Caco-2 (cell line): ENCODE measurements at regions not wholly inside any gene's neighbourhood (a gene's known extent, or its start where the extent isn't known, plus 50 kb on each side); places are given as distances from the start of the nearest gene placed in this dataset.

Source experiments
- BruUV-seq: library from RNA; stranded (reverse); fragments of 400-500 nt; replicated peaks from 2 replicates; lab custom pipeline; 2021; lab: Mats Ljungman, UMichigan
- CTCF ChIA-PET: fragments of 300-600 bp; sonication (Branson Sonifier 250); formaldehyde crosslinking; loops from one replicate; lab custom pipeline; 2022; ENCODE audit warnings: antibody characterized with exemption; lab: Charles Lee
- POLR2A ChIA-PET: fragments of 300-600 bp; sonication (Branson Sonifier 250); formaldehyde crosslinking; loops from one replicate; lab custom pipeline; 2022; ENCODE audit warnings: antibody characterized with exemption; lab: Charles Lee
- DNase-seq, 2 experiments: peaks; one replicate each; pipeline versions ENCODE4 v3.0.0 to v3.0.0-alpha.2; 2020 to 2022
- H3K27me3 ChIP-seq: replicated peaks from 2 replicates; pipeline ENCODE4 v1.6.0; 2011; ENCODE audit warnings: low read length; ENCODE audit not compliant: control insufficient read depth, insufficient read depth
- H3K36me3 ChIP-seq: 2 replicates; pipeline ENCODE4 v1.5.1; 2011; ENCODE audit warnings: low read length; ENCODE audit not compliant: control insufficient read depth, insufficient read depth
- H3K4me1 ChIP-seq: fragments of 250-450 bp; sonication (Bioruptor Pico); 2 replicates; pipeline ENCODE4 v1.5.1; 2020; ENCODE audit warnings: mild to moderate bottlenecking
- H3K4me3 ChIP-seq: 2 replicates; pipeline ENCODE4 v1.5.1; 2011; ENCODE audit warnings: low read depth, mild to moderate bottlenecking, control low read depth, low read length
- H3K9me3 ChIP-seq: fragments of 250-450 bp; sonication (Bioruptor Pico); 2 replicates; pipeline ENCODE4 v1.5.1; 2020; ENCODE audit warnings: mild to moderate bottlenecking, moderate library complexity
- H3K27ac Mint-ChIP-seq: one replicate; pipeline ENCODE4 v1.8.0; 2022; ENCODE audit warnings: mixed read lengths; ENCODE audit not compliant: unreplicated experiment
- H3K27me3 Mint-ChIP-seq: one replicate; pipeline ENCODE4 v1.8.0; 2022; ENCODE audit warnings: mixed read lengths; ENCODE audit not compliant: insufficient read depth, unreplicated experiment
- H3K36me3 Mint-ChIP-seq: one replicate; pipeline ENCODE4 v1.8.0; 2022; ENCODE audit warnings: mild to moderate bottlenecking, mixed read lengths; ENCODE audit not compliant: insufficient read depth, unreplicated experiment
- H3K4me1 Mint-ChIP-seq: one replicate; pipeline ENCODE4 v1.8.0; 2022; ENCODE audit warnings: low read depth, mixed read lengths; ENCODE audit not compliant: unreplicated experiment
- H3K4me3 Mint-ChIP-seq: one replicate; pipeline ENCODE4 v1.8.0; 2022; ENCODE audit warnings: mild to moderate bottlenecking, moderate library complexity, mixed read lengths; ENCODE audit not compliant: unreplicated experiment
- H3K9me3 Mint-ChIP-seq: one replicate; pipeline ENCODE4 v1.8.0; 2022; ENCODE audit warnings: mixed read lengths; ENCODE audit not compliant: unreplicated experiment
- intact Hi-C: fragments of 100-400 bp; cut with micrococcal nuclease; formaldehyde crosslinking; loops from one replicate; pipeline ENCODE4 v1.10.0; 2022; ENCODE audit not compliant: unreplicated experiment
- TF ChIP-seq, protein P1 (sequence below), 2 experiments: fragments of 200-600 bp in 1 of 2; IDR thresholded peaks; 1 replicate in 1 of 2; 2 replicates in 1 of 2; pipeline versions ENCODE4 v1.5.1 to v1.8.0; 2011 to 2022; ENCODE audit warnings: antibody characterized with exemption in 1 of 2, control low read depth in 1 of 2, inconsistent platforms in 1 of 2, low read depth in 1 of 2, low read length in 1 of 2, mild to moderate bottlenecking in 1 of 2, moderate library complexity in 1 of 2; ENCODE audit not compliant: insufficient read depth in 1 of 2, severe bottlenecking in 1 of 2, unreplicated experiment in 1 of 2

DNA sequence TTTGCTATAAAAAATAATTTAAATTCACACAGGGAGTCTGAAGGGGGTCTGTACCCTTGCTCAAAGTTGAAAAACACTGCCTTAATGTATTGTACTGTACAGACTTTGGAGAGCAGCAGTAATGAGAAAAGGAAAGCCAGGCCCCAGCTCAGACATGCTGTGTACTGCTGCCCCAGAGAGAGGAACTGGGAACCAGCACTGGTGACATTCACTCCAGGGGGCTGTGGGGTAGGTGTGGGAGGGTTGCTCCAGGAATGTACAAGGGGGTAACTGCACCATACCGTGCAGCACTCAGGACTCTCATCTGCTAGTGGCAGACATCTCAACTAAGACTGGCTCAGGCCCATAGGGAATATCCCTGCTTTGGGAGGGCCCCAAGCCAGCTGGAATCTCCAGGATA, 146.0 kb upstream of the RMP24 start:
- intact Hi-C loops = no loop called here
- CTCF ChIA-PET = no interaction called here
- Mint-ChIP-seq H3K4me3 (no peak overlapping the region), H3K27ac (no peak overlapping the region), H3K4me1 (no peaks in the 10 kb centered on the region), H3K9me3 (peaks cover 22% of the 10 kb centered on the region), H3K27me3 (no peaks in the 10 kb centered on the region), H3K36me3 (no peaks in the 10 kb centered on the region)
- no peaks in the 10 kb centered on the region for H3K4me1 ChIP-seq
- no TSS peak for BruUV-seq
- H3K4me3 ChIP-seq = no peak overlapping the region
- POLR2A ChIA-PET = no interaction called here
- no peaks in the 10 kb centered on the region for H3K36me3 ChIP-seq
- no peaks in the 10 kb centered on the region for H3K27me3 ChIP-seq
- TF ChIP-seq, protein P1, sequence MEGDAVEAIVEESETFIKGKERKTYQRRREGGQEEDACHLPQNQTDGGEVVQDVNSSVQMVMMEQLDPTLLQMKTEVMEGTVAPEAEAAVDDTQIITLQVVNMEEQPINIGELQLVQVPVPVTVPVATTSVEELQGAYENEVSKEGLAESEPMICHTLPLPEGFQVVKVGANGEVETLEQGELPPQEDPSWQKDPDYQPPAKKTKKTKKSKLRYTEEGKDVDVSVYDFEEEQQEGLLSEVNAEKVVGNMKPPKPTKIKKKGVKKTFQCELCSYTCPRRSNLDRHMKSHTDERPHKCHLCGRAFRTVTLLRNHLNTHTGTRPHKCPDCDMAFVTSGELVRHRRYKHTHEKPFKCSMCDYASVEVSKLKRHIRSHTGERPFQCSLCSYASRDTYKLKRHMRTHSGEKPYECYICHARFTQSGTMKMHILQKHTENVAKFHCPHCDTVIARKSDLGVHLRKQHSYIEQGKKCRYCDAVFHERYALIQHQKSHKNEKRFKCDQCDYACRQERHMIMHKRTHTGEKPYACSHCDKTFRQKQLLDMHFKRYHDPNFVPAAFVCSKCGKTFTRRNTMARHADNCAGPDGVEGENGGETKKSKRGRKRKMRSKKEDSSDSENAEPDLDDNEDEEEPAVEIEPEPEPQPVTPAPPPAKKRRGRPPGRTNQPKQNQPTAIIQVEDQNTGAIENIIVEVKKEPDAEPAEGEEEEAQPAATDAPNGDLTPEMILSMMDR (IDR thresholded peaks at IDR 0.05; ENCODE audit: insufficient read depth in 1 of 2, low read depth in 1 of 2, low read length in 1 of 2, severe bottlenecking in 1 of 2, unreplicated experiment in 1 of 2) = no peak
- no peaks in the 10 kb centered on the region for H3K9me3 ChIP-seq
- DNase-seq = no peak

DNA sequence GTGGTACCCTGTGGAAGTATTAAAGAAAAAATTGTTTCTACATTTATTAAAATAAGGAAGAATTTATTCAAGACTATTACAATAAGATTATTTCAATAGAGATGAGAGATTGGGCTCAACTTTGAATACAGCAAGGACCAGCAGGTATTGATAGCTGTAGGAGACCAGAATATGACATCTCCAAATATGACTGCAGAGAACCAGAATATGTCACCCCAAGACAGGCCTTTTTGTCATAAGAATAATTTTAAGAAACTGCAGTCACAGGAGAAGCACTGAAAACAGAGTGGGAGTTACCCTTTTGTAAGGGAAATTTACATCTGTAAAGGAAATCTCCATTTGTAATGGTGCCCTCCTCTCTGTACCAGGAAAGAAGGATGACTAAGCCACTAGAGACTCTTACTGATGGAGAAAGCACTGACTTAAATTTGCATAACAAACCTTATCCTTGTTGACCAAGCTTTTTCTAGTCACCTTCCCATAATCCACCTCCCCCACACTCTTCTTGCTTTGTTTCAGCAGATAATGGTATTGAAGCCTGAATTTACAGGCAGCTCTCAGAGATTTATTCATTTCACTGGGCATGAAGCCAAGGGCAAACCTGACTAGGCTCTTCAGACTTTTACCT, 145.1 kb upstream of the RMP24 start:
- DNase-seq = no peak
- Mint-ChIP-seq H3K36me3 (no peaks in the 10 kb centered on the region), H3K9me3 (peaks cover 22% of the 10 kb centered on the region), H3K4me1 (no peaks in the 10 kb centered on the region), H3K27me3 (no peaks in the 10 kb centered on the region), H3K27ac (no peak overlapping the region), H3K4me3 (no peak overlapping the region)
- CTCF ChIA-PET = no interaction called here
- intact Hi-C loops = no loop called here
- no TSS peak for BruUV-seq
- TF ChIP-seq, protein P1 (IDR thresholded peaks at IDR 0.05; ENCODE audit: insufficient read depth in 1 of 2, low read depth in 1 of 2, low read length in 1 of 2, severe bottlenecking in 1 of 2, unreplicated experiment in 1 of 2) = no peak
- H3K4me3 ChIP-seq = no peak overlapping the region
- no peaks in the 10 kb centered on the region for H3K36me3 ChIP-seq
- POLR2A ChIA-PET = no interaction called here
- no peaks in the 10 kb centered on the region for H3K27me3 ChIP-seq
- no peaks in the 10 kb centered on the region for H3K9me3 ChIP-seq
- H3K4me1 ChIP-seq = no peaks in the 10 kb centered on the region

DNA sequence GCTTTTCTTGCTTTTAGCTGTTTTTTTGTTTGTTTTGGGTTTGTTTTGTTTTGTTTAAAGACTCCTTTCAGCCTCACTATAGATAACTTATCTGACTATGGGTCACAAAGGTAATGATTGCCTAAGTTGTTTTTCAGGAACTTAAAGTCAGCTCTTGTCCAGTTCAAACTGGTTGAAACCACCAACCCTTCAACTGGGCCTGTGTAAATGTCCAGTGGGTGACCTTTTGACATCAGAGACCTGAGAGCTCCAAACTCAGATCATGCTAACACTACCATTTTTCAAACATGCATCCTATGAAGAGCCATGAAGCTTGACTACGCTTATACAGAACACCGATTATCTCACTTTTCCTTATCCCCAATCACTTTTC, 144.6 kb upstream of the RMP24 start:
- DNase-seq = no peak
- no peak overlapping the region for H3K4me3 Mint-ChIP-seq
- H3K4me1 Mint-ChIP-seq = no peaks in the 10 kb centered on the region
- Histone ChIP-seq H3K27me3 (no peaks in the 10 kb centered on the region), H3K4me1 (no peaks in the 10 kb centered on the region), H3K36me3 (no peaks in the 10 kb centered on the region), H3K4me3 (no peak overlapping the region), H3K9me3 (no peaks in the 10 kb centered on the region)
- TF ChIP-seq, protein P1 (IDR thresholded peaks at IDR 0.05; ENCODE audit: insufficient read depth in 1 of 2, low read depth in 1 of 2, low read length in 1 of 2, severe bottlenecking in 1 of 2, unreplicated experiment in 1 of 2) = no peak
- no peaks in the 10 kb centered on the region for H3K36me3 Mint-ChIP-seq
- H3K27me3 Mint-ChIP-seq = no peaks in the 10 kb centered on the region
- intact Hi-C loops = no loop called here
- no TSS peak for BruUV-seq
- ChIA-PET POLR2A (no interaction called here), CTCF (no interaction called here)
- H3K9me3 Mint-ChIP-seq = peaks cover 22% of the 10 kb centered on the region
- H3K27ac Mint-ChIP-seq = no peak overlapping the region
